GM23338 (cell line): ENCODE measurements at regions not wholly inside any gene's neighbourhood (a gene's known extent, or its start where the extent isn't known, plus 50 kb on each side); places are given as distances from the start of the nearest gene placed in this dataset.

Experiments
- ATAC-seq: fragments of 200-7000 bp; cut with Tn5 transposase; 3 replicates; pipeline ENCODE4 v1.9.1; 2020
- DNase-seq: peaks from one replicate; pipeline ENCODE4 v3.0.0-alpha.2; 2015; ENCODE audit warnings: low spot score
- H2AFZ ChIP-seq: fragments of 200-600 bp; sonication (generic); 2 replicates; pipeline ENCODE4 v1.8.0; 2016; ENCODE audit warnings: antibody characterized with exemption, mild to moderate bottlenecking, moderate library complexity
- H3F3A ChIP-seq: fragments of 200-600 bp; sonication (generic); replicated peaks from 2 replicates; pipeline ENCODE4 v1.8.0; 2017; ENCODE audit warnings: antibody characterized with exemption, mixed run types, low read depth
- H3K27ac ChIP-seq: fragments of 200-600 bp; sonication (generic); 2 replicates; pipeline ENCODE4 v1.6.1; 2016; ENCODE audit warnings: low read depth
- H3K27me3 ChIP-seq: fragments of 200-600 bp; sonication (generic); 2 replicates; pipeline ENCODE4 v1.8.0; 2016; ENCODE audit warnings: mild to moderate bottlenecking, mixed run types, moderate library complexity; ENCODE audit not compliant: insufficient read depth
- H3K36me3 ChIP-seq: fragments of 200-600 bp; sonication (generic); 2 replicates; pipeline ENCODE4 v1.8.0; 2016; ENCODE audit warnings: mild to moderate bottlenecking; ENCODE audit not compliant: insufficient read depth
- H3K4me1 ChIP-seq: fragments of 200-600 bp; sonication (generic); 2 replicates; pipeline ENCODE4 v1.8.0; 2016; ENCODE audit warnings: mild to moderate bottlenecking, moderate library complexity; ENCODE audit not compliant: insufficient read depth
- H3K4me2 ChIP-seq: fragments of 200-600 bp; sonication (generic); 2 replicates; pipeline ENCODE4 v1.7.1; 2017; ENCODE audit warnings: mixed run types
- H3K4me3 ChIP-seq: fragments of 200-600 bp; sonication (generic); 2 replicates; pipeline ENCODE4 v1.6.1; 2016; ENCODE audit warnings: mixed run types
- H3K79me2 ChIP-seq: fragments of 200-600 bp; sonication (generic); replicated peaks from 2 replicates; pipeline ENCODE4 v1.8.0; 2017; ENCODE audit warnings: mild to moderate bottlenecking; ENCODE audit not compliant: insufficient read depth
- H3K9me2 ChIP-seq: fragments of 200-600 bp; sonication (generic); 2 replicates; pipeline ENCODE4 v1.8.0; 2017; ENCODE audit not compliant: insufficient read depth
- H4K20me1 ChIP-seq: fragments of 200-600 bp; sonication (generic); replicated peaks from 2 replicates; pipeline ENCODE4 v1.8.0; 2017; ENCODE audit warnings: mild to moderate bottlenecking; ENCODE audit not compliant: insufficient read depth
- H3K27ac Mint-ChIP-seq: 2 replicates; pipeline ENCODE4 v1.8.0; 2020; ENCODE audit warnings: inconsistent platforms, mild to moderate bottlenecking, moderate library complexity, mixed read lengths
- H3K27me3 Mint-ChIP-seq: 3 replicates; pipeline ENCODE4 v1.8.0; 2022; ENCODE audit warnings: low read depth, mild to moderate bottlenecking, moderate library complexity, mixed read lengths, inconsistent platforms; ENCODE audit not compliant: insufficient read depth, poor library complexity
- H3K36me3 Mint-ChIP-seq: 3 replicates; pipeline ENCODE4 v1.8.0; 2021; ENCODE audit warnings: low read depth, mild to moderate bottlenecking, inconsistent platforms, moderate library complexity, mixed read lengths
- H3K4me1 Mint-ChIP-seq: 3 replicates; pipeline ENCODE4 v1.8.0; 2020; ENCODE audit warnings: mild to moderate bottlenecking, inconsistent platforms, mixed read lengths
- H3K4me3 Mint-ChIP-seq: 3 replicates; pipeline ENCODE4 v1.8.0; 2021; ENCODE audit warnings: moderate library complexity, mild to moderate bottlenecking, inconsistent platforms, mixed read lengths
- H3K9me3 Mint-ChIP-seq: 3 replicates; pipeline ENCODE4 v1.8.0; 2020; ENCODE audit warnings: moderate library complexity, mild to moderate bottlenecking, inconsistent platforms, mixed read lengths
- CREB1 ChIP-seq: fragments of 250-450 bp; sonication (Bioruptor Pico); IDR thresholded peaks from 2 replicates; pipeline ENCODE4 v1.5.0; 2020; ENCODE audit warnings: low read depth, mild to moderate bottlenecking, moderate library complexity
- EZH2 ChIP-seq: fragments of 200-600 bp; sonication (generic); IDR thresholded peaks from one replicate; pipeline ENCODE4 v1.8.0; 2017; ENCODE audit warnings: antibody characterized with exemption, mild to moderate bottlenecking, low read depth; ENCODE audit not compliant: unreplicated experiment
- EZH2phosphoT487 ChIP-seq: fragments of 200-600 bp; sonication (generic); IDR thresholded peaks from one replicate; pipeline ENCODE4 v1.8.1; 2018; ENCODE audit warnings: antibody characterized with exemption; ENCODE audit not compliant: unreplicated experiment
- JUNB ChIP-seq: IDR thresholded peaks from one replicate; pipeline ENCODE4 v1.6.1; 2016; ENCODE audit warnings: antibody characterized with exemption; ENCODE audit not compliant: unreplicated experiment
- NANOG ChIP-seq: IDR thresholded peaks from 2 replicates; pipeline ENCODE4 v1.6.1; 2016; ENCODE audit warnings: antibody characterized with exemption, borderline replicate concordance
- POLR2AphosphoS5 ChIP-seq: IDR thresholded peaks from 2 replicates; pipeline ENCODE4 v1.6.1; 2016; ENCODE audit warnings: antibody characterized with exemption, low read depth
- STAT1 ChIP-seq: IDR thresholded peaks from one replicate; pipeline ENCODE4 v1.6.1; 2016; ENCODE audit warnings: antibody characterized with exemption; ENCODE audit not compliant: unreplicated experiment
- ZNF114 ChIP-seq: fragments of 250-450 bp; sonication (Bioruptor Pico); IDR thresholded peaks from 2 replicates; pipeline ENCODE4 v1.5.0; 2020; ENCODE audit warnings: mild to moderate bottlenecking, moderate library complexity
- ZNF331 ChIP-seq: fragments of 250-450 bp; sonication (Bioruptor Pico); IDR thresholded peaks from 2 replicates; pipeline ENCODE4 v1.5.0; 2020; ENCODE audit warnings: low read depth, mild to moderate bottlenecking, moderate library complexity
- TF ChIP-seq, protein P1 (sequence below), 2 experiments: fragments of 200-600 bp in 1 of 2; sonication (generic) in 1 of 2; conservative IDR thresholded peaks; 2 replicates each; pipeline versions ENCODE4 v1.5.1 to v1.6.1; 2016 to 2017; ENCODE audit warnings: antibody characterized with exemption in 2 of 2, low read depth in 2 of 2, mild to moderate bottlenecking in 2 of 2, moderate library complexity in 1 of 2
- TF ChIP-seq, protein P2 (sequence below): IDR thresholded peaks from 2 replicates; pipeline ENCODE4 v1.6.1; 2016; ENCODE audit warnings: antibody characterized with exemption
- TF ChIP-seq, protein P3 (sequence below): IDR thresholded peaks from one replicate; pipeline ENCODE4 v1.6.1; 2018; ENCODE audit warnings: antibody characterized with exemption; ENCODE audit not compliant: unreplicated experiment
- TF ChIP-seq, protein P4 (sequence below): fragments of 250-450 bp; sonication (Bioruptor Pico); IDR thresholded peaks from 2 replicates; pipeline ENCODE4 v1.5.0; 2020; ENCODE audit warnings: mild to moderate bottlenecking, moderate library complexity

DNA sequence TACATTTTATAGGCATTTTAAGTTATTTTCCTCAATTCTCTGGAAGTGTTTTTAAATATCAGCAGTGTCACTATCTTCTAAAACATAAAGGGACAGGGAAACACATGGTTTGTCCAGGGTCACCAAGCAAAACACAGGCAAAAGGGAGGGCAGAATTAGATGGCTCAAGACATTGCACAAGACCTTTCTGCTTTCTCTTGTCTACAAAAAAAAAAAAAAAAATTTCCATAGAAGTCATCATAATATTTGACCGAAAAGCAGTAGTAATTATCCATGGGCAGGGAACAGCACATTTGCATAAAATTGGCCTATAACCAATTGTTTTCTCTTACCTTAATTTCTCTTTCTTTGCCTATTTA, 703.1 kb upstream of the FZD8 start:
- Histone ChIP-seq H2AFZ (no peak overlapping the region), H3K36me3 (no peaks in the 10 kb centered on the region), H3K27ac (no peak overlapping the region), H3F3A (no peaks in the 10 kb centered on the region), H4K20me1 (no peaks in the 10 kb centered on the region), H3K27me3 (no peaks in the 10 kb centered on the region), H3K4me1 (no peaks in the 10 kb centered on the region), H3K4me3 (no peak overlapping the region), H3K4me2 (no peak overlapping the region), H3K79me2 (no peaks in the 10 kb centered on the region), H3K9me2 (peaks cover 9% of the 10 kb centered on the region; the same call in 1 of the 2 replicates)
- H3K27me3 Mint-ChIP-seq, result no peaks in the 10 kb centered on the region
- peaks cover 5% of the 10 kb centered on the region; the same call in 1 of the 3 replicates for H3K4me1 Mint-ChIP-seq
- no peak overlapping the region for H3K4me3 Mint-ChIP-seq
- no peaks in the 10 kb centered on the region for H3K36me3 Mint-ChIP-seq
- ATAC-seq, result no peak
- H3K27ac Mint-ChIP-seq, result no peak overlapping the region
- TF ChIP-seq ZNF331 (no peak), CREB1 (CRISPR knock-in tag) (no peak), EZH2phosphoT487 (no peak), POLR2AphosphoS5 (no peak), STAT1 (no peak), EZH2 (no peak), JUNB (no peak), NANOG (no peak), ZNF114 (no peak)
- TF ChIP-seq, protein P1, sequence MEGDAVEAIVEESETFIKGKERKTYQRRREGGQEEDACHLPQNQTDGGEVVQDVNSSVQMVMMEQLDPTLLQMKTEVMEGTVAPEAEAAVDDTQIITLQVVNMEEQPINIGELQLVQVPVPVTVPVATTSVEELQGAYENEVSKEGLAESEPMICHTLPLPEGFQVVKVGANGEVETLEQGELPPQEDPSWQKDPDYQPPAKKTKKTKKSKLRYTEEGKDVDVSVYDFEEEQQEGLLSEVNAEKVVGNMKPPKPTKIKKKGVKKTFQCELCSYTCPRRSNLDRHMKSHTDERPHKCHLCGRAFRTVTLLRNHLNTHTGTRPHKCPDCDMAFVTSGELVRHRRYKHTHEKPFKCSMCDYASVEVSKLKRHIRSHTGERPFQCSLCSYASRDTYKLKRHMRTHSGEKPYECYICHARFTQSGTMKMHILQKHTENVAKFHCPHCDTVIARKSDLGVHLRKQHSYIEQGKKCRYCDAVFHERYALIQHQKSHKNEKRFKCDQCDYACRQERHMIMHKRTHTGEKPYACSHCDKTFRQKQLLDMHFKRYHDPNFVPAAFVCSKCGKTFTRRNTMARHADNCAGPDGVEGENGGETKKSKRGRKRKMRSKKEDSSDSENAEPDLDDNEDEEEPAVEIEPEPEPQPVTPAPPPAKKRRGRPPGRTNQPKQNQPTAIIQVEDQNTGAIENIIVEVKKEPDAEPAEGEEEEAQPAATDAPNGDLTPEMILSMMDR (conservative IDR thresholded peaks at IDR 0.05; ENCODE audit: low read depth in 2 of 2), result no peak
- TF ChIP-seq, protein P2, sequence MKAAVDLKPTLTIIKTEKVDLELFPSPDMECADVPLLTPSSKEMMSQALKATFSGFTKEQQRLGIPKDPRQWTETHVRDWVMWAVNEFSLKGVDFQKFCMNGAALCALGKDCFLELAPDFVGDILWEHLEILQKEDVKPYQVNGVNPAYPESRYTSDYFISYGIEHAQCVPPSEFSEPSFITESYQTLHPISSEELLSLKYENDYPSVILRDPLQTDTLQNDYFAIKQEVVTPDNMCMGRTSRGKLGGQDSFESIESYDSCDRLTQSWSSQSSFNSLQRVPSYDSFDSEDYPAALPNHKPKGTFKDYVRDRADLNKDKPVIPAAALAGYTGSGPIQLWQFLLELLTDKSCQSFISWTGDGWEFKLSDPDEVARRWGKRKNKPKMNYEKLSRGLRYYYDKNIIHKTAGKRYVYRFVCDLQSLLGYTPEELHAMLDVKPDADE, result no peak
- TF ChIP-seq, protein P3, sequence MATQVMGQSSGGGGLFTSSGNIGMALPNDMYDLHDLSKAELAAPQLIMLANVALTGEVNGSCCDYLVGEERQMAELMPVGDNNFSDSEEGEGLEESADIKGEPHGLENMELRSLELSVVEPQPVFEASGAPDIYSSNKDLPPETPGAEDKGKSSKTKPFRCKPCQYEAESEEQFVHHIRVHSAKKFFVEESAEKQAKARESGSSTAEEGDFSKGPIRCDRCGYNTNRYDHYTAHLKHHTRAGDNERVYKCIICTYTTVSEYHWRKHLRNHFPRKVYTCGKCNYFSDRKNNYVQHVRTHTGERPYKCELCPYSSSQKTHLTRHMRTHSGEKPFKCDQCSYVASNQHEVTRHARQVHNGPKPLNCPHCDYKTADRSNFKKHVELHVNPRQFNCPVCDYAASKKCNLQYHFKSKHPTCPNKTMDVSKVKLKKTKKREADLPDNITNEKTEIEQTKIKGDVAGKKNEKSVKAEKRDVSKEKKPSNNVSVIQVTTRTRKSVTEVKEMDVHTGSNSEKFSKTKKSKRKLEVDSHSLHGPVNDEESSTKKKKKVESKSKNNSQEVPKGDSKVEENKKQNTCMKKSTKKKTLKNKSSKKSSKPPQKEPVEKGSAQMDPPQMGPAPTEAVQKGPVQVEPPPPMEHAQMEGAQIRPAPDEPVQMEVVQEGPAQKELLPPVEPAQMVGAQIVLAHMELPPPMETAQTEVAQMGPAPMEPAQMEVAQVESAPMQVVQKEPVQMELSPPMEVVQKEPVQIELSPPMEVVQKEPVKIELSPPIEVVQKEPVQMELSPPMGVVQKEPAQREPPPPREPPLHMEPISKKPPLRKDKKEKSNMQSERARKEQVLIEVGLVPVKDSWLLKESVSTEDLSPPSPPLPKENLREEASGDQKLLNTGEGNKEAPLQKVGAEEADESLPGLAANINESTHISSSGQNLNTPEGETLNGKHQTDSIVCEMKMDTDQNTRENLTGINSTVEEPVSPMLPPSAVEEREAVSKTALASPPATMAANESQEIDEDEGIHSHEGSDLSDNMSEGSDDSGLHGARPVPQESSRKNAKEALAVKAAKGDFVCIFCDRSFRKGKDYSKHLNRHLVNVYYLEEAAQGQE, result no peak
- TF ChIP-seq, protein P4, sequence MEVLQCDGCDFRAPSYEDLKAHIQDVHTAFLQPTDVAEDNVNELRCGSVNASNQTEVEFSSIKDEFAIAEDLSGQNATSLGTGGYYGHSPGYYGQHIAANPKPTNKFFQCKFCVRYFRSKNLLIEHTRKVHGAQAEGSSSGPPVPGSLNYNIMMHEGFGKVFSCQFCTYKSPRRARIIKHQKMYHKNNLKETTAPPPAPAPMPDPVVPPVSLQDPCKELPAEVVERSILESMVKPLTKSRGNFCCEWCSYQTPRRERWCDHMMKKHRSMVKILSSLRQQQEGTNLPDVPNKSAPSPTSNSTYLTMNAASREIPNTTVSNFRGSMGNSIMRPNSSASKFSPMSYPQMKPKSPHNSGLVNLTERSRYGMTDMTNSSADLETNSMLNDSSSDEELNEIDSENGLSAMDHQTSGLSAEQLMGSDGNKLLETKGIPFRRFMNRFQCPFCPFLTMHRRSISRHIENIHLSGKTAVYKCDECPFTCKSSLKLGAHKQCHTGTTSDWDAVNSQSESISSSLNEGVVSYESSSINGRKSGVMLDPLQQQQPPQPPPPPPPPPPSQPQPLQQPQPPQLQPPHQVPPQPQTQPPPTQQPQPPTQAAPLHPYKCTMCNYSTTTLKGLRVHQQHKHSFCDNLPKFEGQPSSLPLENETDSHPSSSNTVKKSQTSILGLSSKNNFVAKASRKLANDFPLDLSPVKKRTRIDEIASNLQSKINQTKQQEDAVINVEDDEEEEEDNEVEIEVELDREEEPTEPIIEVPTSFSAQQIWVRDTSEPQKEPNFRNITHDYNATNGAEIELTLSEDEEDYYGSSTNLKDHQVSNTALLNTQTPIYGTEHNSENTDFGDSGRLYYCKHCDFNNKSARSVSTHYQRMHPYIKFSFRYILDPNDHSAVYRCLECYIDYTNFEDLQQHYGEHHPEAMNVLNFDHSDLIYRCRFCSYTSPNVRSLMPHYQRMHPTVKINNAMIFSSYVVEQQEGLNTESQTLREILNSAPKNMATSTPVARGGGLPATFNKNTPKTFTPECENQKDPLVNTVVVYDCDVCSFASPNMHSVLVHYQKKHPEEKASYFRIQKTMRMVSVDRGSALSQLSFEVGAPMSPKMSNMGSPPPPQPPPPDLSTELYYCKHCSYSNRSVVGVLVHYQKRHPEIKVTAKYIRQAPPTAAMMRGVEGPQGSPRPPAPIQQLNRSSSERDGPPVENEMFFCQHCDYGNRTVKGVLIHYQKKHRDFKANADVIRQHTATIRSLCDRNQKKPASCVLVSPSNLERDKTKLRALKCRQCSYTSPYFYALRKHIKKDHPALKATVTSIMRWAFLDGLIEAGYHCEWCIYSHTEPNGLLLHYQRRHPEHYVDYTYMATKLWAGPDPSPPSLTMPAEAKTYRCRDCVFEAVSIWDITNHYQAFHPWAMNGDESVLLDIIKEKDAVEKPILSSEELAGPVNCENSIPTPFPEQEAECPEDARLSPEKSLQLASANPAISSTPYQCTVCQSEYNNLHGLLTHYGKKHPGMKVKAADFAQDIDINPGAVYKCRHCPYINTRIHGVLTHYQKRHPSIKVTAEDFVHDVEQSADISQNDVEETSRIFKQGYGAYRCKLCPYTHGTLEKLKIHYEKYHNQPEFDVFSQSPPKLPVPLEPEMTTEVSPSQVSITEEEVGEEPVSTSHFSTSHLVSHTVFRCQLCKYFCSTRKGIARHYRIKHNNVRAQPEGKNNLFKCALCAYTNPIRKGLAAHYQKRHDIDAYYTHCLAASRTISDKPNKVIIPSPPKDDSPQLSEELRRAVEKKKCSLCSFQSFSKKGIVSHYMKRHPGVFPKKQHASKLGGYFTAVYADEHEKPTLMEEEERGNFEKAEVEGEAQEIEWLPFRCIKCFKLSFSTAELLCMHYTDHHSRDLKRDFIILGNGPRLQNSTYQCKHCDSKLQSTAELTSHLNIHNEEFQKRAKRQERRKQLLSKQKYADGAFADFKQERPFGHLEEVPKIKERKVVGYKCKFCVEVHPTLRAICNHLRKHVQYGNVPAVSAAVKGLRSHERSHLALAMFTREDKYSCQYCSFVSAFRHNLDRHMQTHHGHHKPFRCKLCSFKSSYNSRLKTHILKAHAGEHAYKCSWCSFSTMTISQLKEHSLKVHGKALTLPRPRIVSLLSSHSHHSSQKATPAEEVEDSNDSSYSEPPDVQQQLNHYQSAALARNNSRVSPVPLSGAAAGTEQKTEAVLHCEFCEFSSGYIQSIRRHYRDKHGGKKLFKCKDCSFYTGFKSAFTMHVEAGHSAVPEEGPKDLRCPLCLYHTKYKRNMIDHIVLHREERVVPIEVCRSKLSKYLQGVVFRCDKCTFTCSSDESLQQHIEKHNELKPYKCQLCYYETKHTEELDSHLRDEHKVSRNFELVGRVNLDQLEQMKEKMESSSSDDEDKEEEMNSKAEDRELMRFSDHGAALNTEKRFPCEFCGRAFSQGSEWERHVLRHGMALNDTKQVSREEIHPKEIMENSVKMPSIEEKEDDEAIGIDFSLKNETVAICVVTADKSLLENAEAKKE, result no peak
- no peak for DNase-seq
- no peaks in the 10 kb centered on the region for H3K9me3 Mint-ChIP-seq
